Retinal pigment epithelial cell (primary cell): ENCODE measurements at regions not wholly inside any gene's neighbourhood (a gene's known extent, or its start where the extent isn't known, plus 50 kb on each side); places are given as distances from the start of the nearest gene placed in this dataset.

Experiments used
- DNase-seq: peaks from one replicate; pipeline ENCODE4 v3.0.0-alpha.2; 2010; ENCODE audit warnings: low read depth
- H3K4me3 ChIP-seq: 2 replicates; pipeline ENCODE4 v1.5.1; 2011; ENCODE audit warnings: mild to moderate bottlenecking, low read length, control low read depth, moderate library complexity
- TF ChIP-seq, protein P1 (sequence below): conservative IDR thresholded peaks from 2 replicates; pipeline ENCODE4 v1.5.1; 2011; ENCODE audit warnings: low read depth, low read length, control low read depth, inconsistent platforms

DNA sequence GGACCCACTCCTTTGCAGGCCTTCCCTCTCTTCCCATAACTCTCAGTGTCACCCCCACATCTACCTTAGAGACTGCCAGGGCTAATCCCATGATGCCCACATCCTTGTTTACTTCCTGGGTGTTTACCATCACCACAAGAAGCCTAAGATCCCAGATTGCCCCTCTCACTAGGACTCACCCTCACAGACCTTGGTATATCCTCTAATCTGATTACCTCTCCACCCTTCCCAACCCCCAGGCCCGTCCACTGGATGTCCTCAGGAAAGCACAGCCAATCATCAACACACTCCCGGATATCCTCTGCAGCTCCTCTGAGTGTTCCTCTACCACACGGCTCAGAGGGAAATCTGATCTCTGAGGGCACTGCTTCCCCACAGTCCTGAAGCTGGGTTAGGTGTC lies 91.0 kb downstream of the FOXD1 start:
- H3K4me3 ChIP-seq = no peak overlapping the region
- TF ChIP-seq, protein P1, sequence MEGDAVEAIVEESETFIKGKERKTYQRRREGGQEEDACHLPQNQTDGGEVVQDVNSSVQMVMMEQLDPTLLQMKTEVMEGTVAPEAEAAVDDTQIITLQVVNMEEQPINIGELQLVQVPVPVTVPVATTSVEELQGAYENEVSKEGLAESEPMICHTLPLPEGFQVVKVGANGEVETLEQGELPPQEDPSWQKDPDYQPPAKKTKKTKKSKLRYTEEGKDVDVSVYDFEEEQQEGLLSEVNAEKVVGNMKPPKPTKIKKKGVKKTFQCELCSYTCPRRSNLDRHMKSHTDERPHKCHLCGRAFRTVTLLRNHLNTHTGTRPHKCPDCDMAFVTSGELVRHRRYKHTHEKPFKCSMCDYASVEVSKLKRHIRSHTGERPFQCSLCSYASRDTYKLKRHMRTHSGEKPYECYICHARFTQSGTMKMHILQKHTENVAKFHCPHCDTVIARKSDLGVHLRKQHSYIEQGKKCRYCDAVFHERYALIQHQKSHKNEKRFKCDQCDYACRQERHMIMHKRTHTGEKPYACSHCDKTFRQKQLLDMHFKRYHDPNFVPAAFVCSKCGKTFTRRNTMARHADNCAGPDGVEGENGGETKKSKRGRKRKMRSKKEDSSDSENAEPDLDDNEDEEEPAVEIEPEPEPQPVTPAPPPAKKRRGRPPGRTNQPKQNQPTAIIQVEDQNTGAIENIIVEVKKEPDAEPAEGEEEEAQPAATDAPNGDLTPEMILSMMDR = no peak
- DNase-seq = no peak

DNA sequence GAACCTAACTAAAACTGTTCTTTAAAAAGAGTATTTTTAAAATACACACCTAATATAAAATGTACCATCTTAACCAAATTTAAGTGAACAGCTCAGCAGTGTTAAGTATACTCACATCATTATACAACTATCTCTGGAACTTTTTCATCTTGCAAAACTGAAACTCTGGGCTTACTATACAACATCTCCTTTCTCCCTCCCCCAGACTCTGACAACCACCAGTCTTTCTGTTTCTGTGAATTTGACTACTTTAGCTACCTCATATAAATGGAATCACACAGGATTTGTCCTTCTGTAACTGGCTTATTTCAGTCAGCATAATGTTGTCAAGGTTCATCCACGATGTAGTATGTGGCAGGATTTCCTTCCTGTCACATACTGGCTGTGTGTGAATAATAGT lies 93.5 kb downstream of the FOXD1 start:
- H3K4me3 ChIP-seq = no peak overlapping the region
- TF ChIP-seq, protein P1 = no peak
- DNase-seq = no peak

DNA sequence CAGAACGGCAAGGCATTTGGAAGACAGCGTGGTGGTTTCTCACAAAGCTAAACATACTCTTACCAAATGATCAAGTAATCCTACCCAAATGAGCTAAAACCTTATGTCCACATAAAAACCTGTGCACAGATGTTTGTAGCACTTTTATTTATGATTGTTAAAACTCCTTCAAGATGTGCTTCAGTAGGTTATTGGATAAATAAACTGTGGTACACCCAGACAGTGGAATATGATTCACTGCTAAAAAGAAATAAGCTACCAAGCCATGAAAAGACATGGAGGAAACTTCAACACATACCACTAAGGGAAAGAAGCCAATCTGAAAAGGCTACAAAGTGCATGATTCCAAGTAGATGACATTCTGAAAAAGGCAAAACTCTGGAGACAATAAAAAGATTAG lies 94.2 kb downstream of the FOXD1 start:
- TF ChIP-seq, protein P1 = no peak
- DNase-seq = no peak
- no peak overlapping the region for H3K4me3 ChIP-seq

DNA sequence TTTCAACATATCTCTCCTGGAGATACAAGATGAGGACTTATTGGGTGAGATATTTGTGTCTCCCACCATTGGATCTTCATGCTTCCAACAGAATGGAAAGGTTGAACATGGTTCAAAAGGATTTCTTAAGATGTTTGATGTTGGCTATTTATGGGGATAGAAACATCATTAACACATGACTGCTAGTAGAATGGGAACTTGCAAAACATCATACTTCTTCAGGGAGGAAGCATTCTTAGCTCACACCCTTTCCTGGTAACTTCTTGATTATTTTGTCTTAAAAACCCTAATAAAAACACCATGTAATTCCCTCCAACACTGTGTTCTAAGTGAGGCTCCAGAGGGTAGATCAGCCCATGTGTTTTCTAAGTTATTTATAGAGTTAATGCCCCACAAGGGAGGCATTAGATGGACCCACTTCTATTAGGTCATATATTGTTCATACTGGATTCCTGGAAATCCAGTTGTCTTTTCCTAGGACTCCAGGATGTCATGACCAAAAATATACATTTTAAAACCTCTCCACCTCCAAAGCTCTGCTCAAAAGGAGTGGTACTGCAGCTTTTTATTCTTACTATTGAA lies 95.8 kb downstream of the FOXD1 start:
- TF ChIP-seq, protein P1 = no peak
- DNase-seq = no peak
- H3K4me3 ChIP-seq = no peak overlapping the region

DNA sequence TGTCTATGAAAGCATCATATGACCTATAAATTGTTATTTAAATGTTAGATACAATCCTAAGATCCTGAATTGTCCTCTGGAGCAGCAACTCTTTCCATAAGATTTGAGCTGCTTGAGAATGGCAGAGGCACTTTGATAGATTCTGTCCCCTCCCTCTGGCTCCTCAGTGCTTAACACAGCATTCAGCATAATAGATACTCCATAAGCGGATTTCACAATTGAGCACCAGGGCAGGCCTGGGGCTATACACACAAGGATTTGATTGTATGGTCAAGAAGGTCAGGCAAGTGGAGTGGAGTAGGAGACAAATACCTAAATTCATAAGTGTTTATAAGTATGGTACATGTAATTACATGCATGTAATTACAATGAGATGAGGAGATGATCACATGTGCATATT lies 96.3 kb downstream of the FOXD1 start:
- TF ChIP-seq, protein P1 = no peak
- DNase-seq = no peak
- no peak overlapping the region for H3K4me3 ChIP-seq

DNA sequence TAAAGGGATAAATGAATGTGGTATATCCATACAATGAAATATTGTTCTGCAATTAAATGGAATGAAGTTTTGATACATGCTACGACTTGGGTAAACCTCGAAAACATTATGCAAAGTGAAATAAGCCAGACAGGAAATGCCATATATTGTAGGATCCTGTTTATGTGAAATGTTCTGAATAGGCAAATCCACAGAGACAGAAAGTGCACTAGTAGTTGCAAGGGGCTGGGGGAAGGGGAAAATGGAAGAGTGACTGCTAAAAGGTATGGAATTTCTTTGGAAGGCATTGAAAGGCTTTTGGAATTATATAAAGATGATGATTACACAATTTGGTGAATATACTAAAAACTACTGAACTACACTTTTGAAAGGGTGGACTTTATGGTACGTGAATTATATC lies 97.0 kb downstream of the FOXD1 start:
- TF ChIP-seq, protein P1 = no peak
- no peak overlapping the region for H3K4me3 ChIP-seq
- no peak for DNase-seq

DNA sequence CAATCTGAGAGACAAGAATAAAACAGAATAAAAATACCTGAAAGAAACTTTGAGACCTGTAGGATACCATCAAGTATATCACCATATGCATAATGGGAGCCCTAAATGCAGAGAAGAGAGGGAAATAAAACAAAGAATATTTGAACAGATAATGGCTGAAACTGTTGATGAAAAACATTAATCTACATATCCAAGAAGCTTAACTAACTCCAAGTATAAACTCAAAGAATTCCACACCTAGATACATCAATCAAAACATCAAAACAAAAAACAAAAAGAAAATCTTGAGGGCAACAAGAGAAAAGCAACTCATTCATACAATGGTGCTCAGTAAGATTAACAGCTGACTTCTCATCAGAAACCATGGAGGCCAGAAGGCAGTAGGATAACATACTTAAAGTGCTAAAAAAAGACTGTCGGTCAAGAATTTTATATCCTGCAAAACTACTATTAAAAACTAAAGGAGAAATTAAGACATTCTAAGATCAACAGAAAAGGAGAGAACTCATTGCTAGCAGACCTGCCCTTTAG lies 101.6 kb downstream of the FOXD1 start:
- no peak overlapping the region for H3K4me3 ChIP-seq
- DNase-seq = no peak
- TF ChIP-seq, protein P1 = no peak
